Lung (tissue), 11 donors: ENCODE measurements at regions not wholly inside any gene's neighbourhood (a gene's known extent, or its start where the extent isn't known, plus 50 kb on each side); places are given as distances from the start of the nearest gene placed in this dataset.

Experiments used
- ATAC-seq: fragments of 200-7000 bp; cut with Tn5 transposase; one replicate; pipeline ENCODE4 v1.9.1; 2020; ENCODE audit warnings: moderate number of reproducible peaks; ENCODE audit not compliant: insufficient read depth, low FRiP score
- DNase-seq, 3 donors: peaks; one replicate each; pipeline ENCODE4 v3.0.0-alpha.2; 2013 to 2017
- H3K27ac ChIP-seq, 2 donors: one replicate each; pipeline ENCODE4 v1.5.1; 2013; ENCODE audit warnings: mild to moderate bottlenecking in 2 of 2, moderate library complexity in 2 of 2, control low read depth in 1 of 2, inconsistent platforms in 1 of 2, low read depth in 1 of 2, low read length in 1 of 2
- H3K27me3 ChIP-seq, 3 donors: one replicate each; pipeline ENCODE4 v1.5.1; 2013; ENCODE audit warnings: low read length in 2 of 3; ENCODE audit not compliant: control insufficient read depth in 3 of 3, insufficient read depth in 3 of 3
- H3K36me3 ChIP-seq, 4 donors: one replicate each; pipeline ENCODE4 v1.5.1; 2013; ENCODE audit warnings: low read length in 4 of 4, mild to moderate bottlenecking in 1 of 4, moderate library complexity in 1 of 4; ENCODE audit not compliant: control insufficient read depth in 4 of 4, insufficient read depth in 4 of 4
- H3K4me1 ChIP-seq, 5 donors: one replicate each; pipeline ENCODE4 v1.5.1; 2013; ENCODE audit warnings: low read length in 5 of 5, mild to moderate bottlenecking in 2 of 5, moderate library complexity in 1 of 5; ENCODE audit not compliant: control insufficient read depth in 5 of 5, insufficient read depth in 5 of 5
- H3K4me3 ChIP-seq: one replicate; pipeline ENCODE4 v1.5.1; 2013; ENCODE audit warnings: mild to moderate bottlenecking, control low read depth, moderate library complexity
- H3K9ac ChIP-seq, 2 donors: one replicate each; pipeline ENCODE4 v1.5.1; 2013; ENCODE audit warnings: low read length in 2 of 2, control low read depth in 1 of 2; ENCODE audit not compliant: insufficient read depth in 1 of 2
- H3K9me3 ChIP-seq, 4 donors: one replicate each; pipeline ENCODE4 v1.5.1; 2013; ENCODE audit warnings: low read length in 3 of 4, mild to moderate bottlenecking in 1 of 4, moderate library complexity in 1 of 4; ENCODE audit not compliant: control insufficient read depth in 4 of 4, insufficient read depth in 3 of 4
- WGBS, 2 donors: extraction: QIAGEN DNeasy Blood & Tissue Kit; methylation state at CpG; one replicate each; pipeline ENCODE4 v1.1.7; 2013; 5-methylcytosine and 5-hydroxymethylcytosine counted together
- TF ChIP-seq, protein P1 (sequence below): IDR thresholded peaks from 2 replicates; pipeline ENCODE4 v1.5.1; 2012; ENCODE audit warnings: mild to moderate bottlenecking; ENCODE audit errors: control extremely low read depth, extremely low read depth
- donor health status: control.
- donor health status: control.
- donor health status: Bipolar disorder and iron deficiency.
- donor health status: healthy.
- donor health status: DM: yes; HTN: yes; CAD: no.

- no peaks in the 10 kb centered on the region for H3K36me3 ChIP-seq
- TF ChIP-seq, protein P1, sequence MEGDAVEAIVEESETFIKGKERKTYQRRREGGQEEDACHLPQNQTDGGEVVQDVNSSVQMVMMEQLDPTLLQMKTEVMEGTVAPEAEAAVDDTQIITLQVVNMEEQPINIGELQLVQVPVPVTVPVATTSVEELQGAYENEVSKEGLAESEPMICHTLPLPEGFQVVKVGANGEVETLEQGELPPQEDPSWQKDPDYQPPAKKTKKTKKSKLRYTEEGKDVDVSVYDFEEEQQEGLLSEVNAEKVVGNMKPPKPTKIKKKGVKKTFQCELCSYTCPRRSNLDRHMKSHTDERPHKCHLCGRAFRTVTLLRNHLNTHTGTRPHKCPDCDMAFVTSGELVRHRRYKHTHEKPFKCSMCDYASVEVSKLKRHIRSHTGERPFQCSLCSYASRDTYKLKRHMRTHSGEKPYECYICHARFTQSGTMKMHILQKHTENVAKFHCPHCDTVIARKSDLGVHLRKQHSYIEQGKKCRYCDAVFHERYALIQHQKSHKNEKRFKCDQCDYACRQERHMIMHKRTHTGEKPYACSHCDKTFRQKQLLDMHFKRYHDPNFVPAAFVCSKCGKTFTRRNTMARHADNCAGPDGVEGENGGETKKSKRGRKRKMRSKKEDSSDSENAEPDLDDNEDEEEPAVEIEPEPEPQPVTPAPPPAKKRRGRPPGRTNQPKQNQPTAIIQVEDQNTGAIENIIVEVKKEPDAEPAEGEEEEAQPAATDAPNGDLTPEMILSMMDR, result no peak
- no peak overlapping the region for H3K27ac ChIP-seq
- 93 to 100% methylated on average over 1 of the region's 1 CpG for WGBS, 2 donors
- no peak overlapping the region for H3K9ac ChIP-seq
- H3K4me3 ChIP-seq, result no peak overlapping the region
- no peaks in the 10 kb centered on the region for H3K27me3 ChIP-seq
- H3K9me3 ChIP-seq, result no peaks in the 10 kb centered on the region
- H3K4me1 ChIP-seq, result peaks cover 0 to 25% (median 3%) of the 10 kb centered on the region in 5 donors
- DNase-seq (no peak), ATAC-seq (no peak)
Measured at GRCh38 chr13:79913141-79913827, 427.6 kb downstream of the SPRY2 start.

- ATAC-seq (no peak), DNase-seq (no peak)
- H3K36me3 ChIP-seq, result no peaks in the 10 kb centered on the region
- H3K27me3 ChIP-seq, result no peaks in the 10 kb centered on the region
- H3K4me1 ChIP-seq, result peaks cover 0 to 29% (median 3%) of the 10 kb centered on the region in 5 donors
- H3K9me3 ChIP-seq, result no peaks in the 10 kb centered on the region
- H3K4me3 ChIP-seq, result no peak overlapping the region
- TF ChIP-seq, protein P1, result no peak
- H3K27ac ChIP-seq, result no peak overlapping the region
- 68 to 79% methylated on average over 3 of the region's 3 CpGs for WGBS, 2 donors
- no peak overlapping the region for H3K9ac ChIP-seq
Measured at GRCh38 chr13:79912403-79912802, 428.5 kb downstream of the SPRY2 start.

DNA sequence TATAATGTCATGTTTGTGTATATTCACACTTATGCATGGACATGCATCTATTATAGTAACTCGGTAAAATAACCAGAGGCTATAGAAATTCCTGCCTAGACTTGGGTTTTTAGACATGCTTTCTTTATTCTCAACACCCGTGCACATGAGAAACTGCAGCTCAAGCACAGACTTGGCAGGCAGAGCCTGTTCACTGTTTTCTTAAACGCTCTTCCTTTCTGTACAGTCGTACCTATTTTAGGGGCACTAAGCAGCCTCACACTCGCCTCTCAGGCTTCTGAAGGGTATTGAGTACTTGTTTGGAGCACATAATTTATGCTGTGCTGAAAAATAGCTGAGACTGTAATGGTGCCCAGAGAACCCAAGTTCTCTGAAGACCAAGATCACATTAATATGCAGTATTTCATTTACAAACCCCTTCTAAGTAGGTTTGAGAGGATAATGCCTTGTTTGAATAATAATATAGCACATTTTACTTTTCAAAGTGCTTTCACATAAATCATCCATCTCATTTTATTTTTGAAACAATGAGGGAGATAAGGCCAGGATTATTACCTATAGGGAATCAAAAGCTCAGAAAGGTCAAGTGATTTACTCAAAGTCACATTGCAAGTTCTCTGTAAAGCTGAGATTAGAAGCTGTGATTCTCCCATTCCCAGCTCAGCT lies 429.9 kb downstream of the SPRY2 start:
- DNase-seq, result peak in 1 of 3 donors; percentile 53
- no peaks in the 10 kb centered on the region for H3K27me3 ChIP-seq
- no peak overlapping the region for H3K27ac ChIP-seq
- ATAC-seq, result no peak
- no peak overlapping the region for H3K9ac ChIP-seq
- no peaks in the 10 kb centered on the region for H3K9me3 ChIP-seq
- no peak overlapping the region for H3K4me3 ChIP-seq
- peaks cover 0 to 28% (median 3%) of the 10 kb centered on the region in 5 donors for H3K4me1 ChIP-seq
- no peaks in the 10 kb centered on the region for H3K36me3 ChIP-seq
- TF ChIP-seq, protein P1, result no peak
- 59 to 76% methylated on average over 5 of the region's 5 CpGs for WGBS, 2 donors
